ENCODE measurements at regions not wholly inside any gene's neighbourhood (a gene's known extent, or its start where the extent isn't known, plus 50 kb on each side); places are given as distances from the start of the nearest gene placed in this dataset.

DNA sequence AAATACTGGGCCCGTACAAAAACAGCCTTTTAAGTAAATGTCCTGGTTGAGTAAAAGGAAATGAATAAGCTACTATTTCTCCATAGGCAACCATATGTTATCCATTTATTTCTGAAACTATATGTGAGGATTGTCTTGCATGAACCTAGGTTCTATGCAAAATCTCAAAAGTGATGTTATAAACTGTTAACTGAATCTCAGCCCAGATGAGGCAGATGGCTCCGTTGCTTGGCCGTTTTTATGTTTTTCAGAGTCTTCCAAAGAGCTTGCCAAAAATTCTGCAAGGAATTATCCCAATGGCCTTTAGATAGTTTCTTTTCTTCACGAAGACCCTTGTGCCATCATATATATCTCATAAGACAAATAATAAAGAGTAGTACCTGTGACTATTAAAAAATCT lies 1669.5 kb upstream of the DDX18 start (continued):
- TF ChIP-seq, protein P1, sequence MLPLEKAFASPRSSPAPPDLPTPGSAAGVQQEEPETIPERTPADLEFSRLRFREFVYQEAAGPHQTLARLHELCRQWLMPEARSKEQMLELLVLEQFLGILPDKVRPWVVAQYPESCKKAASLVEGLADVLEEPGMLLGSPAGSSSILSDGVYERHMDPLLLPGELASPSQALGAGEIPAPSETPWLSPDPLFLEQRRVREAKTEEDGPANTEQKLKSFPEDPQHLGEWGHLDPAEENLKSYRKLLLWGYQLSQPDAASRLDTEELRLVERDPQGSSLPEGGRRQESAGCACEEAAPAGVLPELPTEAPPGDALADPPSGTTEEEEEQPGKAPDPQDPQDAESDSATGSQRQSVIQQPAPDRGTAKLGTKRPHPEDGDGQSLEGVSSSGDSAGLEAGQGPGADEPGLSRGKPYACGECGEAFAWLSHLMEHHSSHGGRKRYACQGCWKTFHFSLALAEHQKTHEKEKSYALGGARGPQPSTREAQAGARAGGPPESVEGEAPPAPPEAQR (tag by site-specific recombination; IDR thresholded peaks at IDR 0.05), result no peak
- no peak for TF ChIP-seq ZNF658 (tag by site-specific recombination; IDR thresholded peaks at IDR 0.05)

GRCh38 chr2:116148361-116148760 lies 1666.1 kb upstream of the DDX18 start:
- Histone ChIP-seq H3K4me3 (ENCODE audit: low read depth, low read length) (no peak overlapping the region), H3K36me3 (ENCODE audit: control insufficient read depth in 2 of 2, insufficient read depth in 1 of 2, low read length in 2 of 2) (no peaks in the 10 kb centered on the region), H3K4me1 (ENCODE audit: control insufficient read depth, insufficient read depth, low read length) (no peaks in the 10 kb centered on the region), H3K9me3 (ENCODE audit: control insufficient read depth, insufficient read depth, low read depth, low read length) (no peaks in the 10 kb centered on the region), H3K27ac (ENCODE audit: extremely low read depth, low read depth, low read length) (no peak overlapping the region)
- TF ChIP-seq AEBP2 (tag by site-specific recombination; IDR thresholded peaks at IDR 0.05; ENCODE audit: borderline replicate concordance), result no peak
- TF ChIP-seq KLF16 (tag by site-specific recombination; IDR thresholded peaks at IDR 0.05), result no peak
- TF ChIP-seq ZNF2 (tag by site-specific recombination; IDR thresholded peaks at IDR 0.05), result no peak
- CTCF ChIA-PET, result no interaction called here
- POLR2A ChIA-PET, result no interaction called here

DNA sequence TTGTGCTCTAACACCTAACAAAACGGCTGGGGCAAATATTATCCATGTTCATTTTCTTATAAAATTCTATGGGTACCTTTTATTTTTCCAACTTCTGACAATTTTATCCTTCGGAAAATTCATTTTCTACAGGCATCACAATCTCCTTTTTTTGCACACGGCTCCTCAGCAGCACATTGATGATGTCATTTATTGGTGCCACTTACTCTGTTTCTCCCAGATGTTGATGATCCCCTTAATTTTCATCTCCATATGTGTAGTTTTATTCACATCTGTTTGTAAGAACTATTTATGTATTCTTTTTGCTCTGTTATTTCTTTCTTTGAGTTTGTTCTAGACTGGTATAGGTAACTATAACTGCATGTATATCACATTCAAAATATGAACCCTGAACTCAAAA lies 1660.8 kb upstream of the DDX18 start:
- Histone ChIP-seq H3K36me3 (ENCODE audit: control insufficient read depth in 2 of 2, insufficient read depth in 1 of 2, low read length in 2 of 2) (no peaks in the 10 kb centered on the region), H3K27ac (ENCODE audit: extremely low read depth, low read depth, low read length) (no peak overlapping the region), H3K4me1 (ENCODE audit: control insufficient read depth, insufficient read depth, low read length) (no peaks in the 10 kb centered on the region), H3K9me3 (ENCODE audit: control insufficient read depth, insufficient read depth, low read depth, low read length) (no peaks in the 10 kb centered on the region), H3K4me3 (ENCODE audit: low read depth, low read length) (no peak overlapping the region)
- POLR2A ChIA-PET, result no interaction called here
- CTCF ChIA-PET, result no interaction called here
- TF ChIP-seq ZNF292 (tag by site-specific recombination; IDR thresholded peaks at IDR 0.05; ENCODE audit: borderline replicate concordance, low read depth) (no peak), ZNF704 (tag by site-specific recombination; IDR thresholded peaks at IDR 0.05) (no peak), ZSCAN23 (tag by site-specific recombination; IDR thresholded peaks at IDR 0.05) (no peak), HIC1 (tag by site-specific recombination; IDR thresholded peaks at IDR 0.05) (no peak), ZBTB44 (tag by site-specific recombination; IDR thresholded peaks at IDR 0.05) (no peak), KLF8 (tag by site-specific recombination; IDR thresholded peaks at IDR 0.05) (no peak), RBAK (tag by site-specific recombination; IDR thresholded peaks at IDR 0.05) (no peak), ZNF624 (tag by site-specific recombination; IDR thresholded peaks at IDR 0.05) (no peak), ZBTB10 (tag by site-specific recombination; IDR thresholded peaks at IDR 0.05) (no peak), GLI2 (tag by site-specific recombination; IDR thresholded peaks at IDR 0.05; ENCODE audit: borderline replicate concordance, low read depth) (no peak), ZNF521 (tag by site-specific recombination; IDR thresholded peaks at IDR 0.05) (no peak), ZNF707 (tag by site-specific recombination; IDR thresholded peaks at IDR 0.05) (no peak), ZNF114 (tag by site-specific recombination; IDR thresholded peaks at IDR 0.05) (no peak), ZNF677 (tag by site-specific recombination; IDR thresholded peaks at IDR 0.05) (no peak), ZNF785 (tag by site-specific recombination; IDR thresholded peaks at IDR 0.05) (no peak), ZNF510 (tag by site-specific recombination; IDR thresholded peaks at IDR 0.05; ENCODE audit: insufficient replicate concordance) (no peak), ZNF529 (tag by site-specific recombination; IDR thresholded peaks at IDR 0.05; ENCODE audit: insufficient replicate concordance) (no peak), ZNF404 (tag by site-specific recombination; IDR thresholded peaks at IDR 0.05) (no peak), ZNF830 (tag by site-specific recombination; IDR thresholded peaks at IDR 0.05; ENCODE audit: low read depth) (no peak)

All from HEK293 (cell line).